SHP77 (cell line): ENCODE measurements at regions not wholly inside any gene's neighbourhood (a gene's known extent, or its start where the extent isn't known, plus 50 kb on each side); places are given as distances from the start of the nearest gene placed in this dataset.
"Not testable (repeated sequence)": the region's sequence is repeated elsewhere in the genome, so short reads cannot be mapped to it uniquely, and the experiment has no call there.

Experiments used
- DNase-seq, 2 experiments: peaks; one replicate each; lab custom pipeline; 2025; lab: John Stamatoyannopoulos, UW

GRCh38 chr5:61215996-61216395 is 53.7 kb upstream of the SMIM15 start:
- no peak for DNase-seq

GRCh38 chr5:61216741-61217140 is 54.5 kb upstream of the SMIM15 start:
- DNase-seq, result no peak

DNA sequence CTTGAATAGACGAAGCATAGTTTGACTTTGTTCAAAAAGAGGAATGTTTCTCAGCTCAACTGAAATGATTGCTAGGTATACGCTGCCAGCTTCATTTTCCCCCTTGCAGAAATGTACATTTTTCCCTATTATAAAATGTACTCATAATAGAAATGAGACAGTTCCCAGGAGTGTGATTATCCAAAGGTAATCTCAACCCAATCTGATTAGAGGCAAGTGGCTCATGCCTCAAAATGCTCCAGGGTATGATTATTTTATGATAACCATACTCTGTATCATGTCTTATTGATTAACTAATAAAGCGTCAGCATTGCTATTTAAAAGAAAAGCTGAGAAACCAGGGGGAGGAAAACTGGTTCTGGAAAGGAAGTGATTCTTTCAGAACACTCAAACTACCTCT is 54.9 kb upstream of the SMIM15 start:
- no peak for DNase-seq

DNA sequence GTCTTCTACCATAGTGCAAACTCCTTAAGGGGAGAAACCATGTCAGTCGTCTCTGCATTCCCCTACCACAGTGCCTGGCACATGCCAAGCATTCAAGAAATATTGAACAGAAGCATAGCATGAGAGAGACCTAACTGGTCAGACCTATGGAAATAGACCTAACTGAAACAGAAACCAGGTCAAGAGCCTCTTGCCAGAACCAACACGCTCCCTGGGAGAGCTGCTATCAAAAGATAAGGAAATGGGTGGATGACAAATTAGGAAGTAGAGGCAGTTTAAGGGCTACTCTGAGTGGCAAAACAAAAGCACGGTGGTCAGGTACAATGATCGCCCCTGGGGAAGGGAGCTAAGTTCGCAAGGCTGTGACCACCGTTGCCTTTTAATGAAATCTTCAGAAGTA is 66.0 kb upstream of the SMIM15 start:
- DNase-seq, result no peak

GRCh38 chr5:61228691-61229280 is 66.5 kb upstream of the SMIM15 start:
- DNase-seq, result no peak

DNA sequence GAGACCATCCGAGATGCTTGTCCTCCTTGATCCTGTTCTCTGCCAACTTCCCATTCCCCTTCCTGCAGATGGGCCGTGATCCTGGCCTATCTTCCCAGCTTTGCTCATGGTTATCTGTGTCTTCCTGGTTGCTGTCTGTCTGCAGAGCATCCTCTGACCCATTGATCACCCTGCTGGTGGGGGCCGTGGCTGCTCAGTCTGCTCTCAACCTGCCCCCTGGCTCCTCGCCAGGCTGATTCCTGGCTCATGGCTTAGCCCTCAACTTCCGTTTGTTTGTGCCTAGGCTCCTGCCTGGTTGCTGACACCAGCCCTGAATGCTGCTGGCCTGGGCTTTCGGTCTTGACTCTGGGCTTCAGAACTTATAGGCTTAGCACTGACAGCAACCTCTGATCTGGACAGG is 67.1 kb upstream of the SMIM15 start:
- peak in 1 of 2 experiments; percentile 58 for DNase-seq

DNA sequence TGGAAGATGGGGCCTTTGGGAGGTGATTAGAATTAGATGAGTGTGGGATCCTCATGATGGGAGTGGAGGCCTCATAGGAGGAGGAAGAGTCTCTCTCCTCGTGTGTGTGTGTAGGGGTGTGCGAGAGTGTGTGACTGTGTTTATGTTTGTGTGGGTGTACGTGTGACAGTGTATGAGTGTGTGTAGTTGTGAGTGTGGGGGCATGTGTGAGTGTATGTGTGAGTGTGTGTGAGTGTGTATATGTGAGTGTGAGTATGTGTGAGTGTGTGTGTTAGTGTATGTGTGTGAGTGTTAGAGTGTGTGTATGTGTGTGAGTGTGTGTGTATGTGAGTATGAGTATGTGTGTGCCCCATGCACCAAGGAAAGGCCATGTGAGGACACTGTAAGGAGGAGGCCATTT is 68.2 kb upstream of the SMIM15 start:
- no peak for DNase-seq

- no peak for DNase-seq
Observed at GRCh38 chr5:61231813-61232212, 69.5 kb upstream of the SMIM15 start.

DNA sequence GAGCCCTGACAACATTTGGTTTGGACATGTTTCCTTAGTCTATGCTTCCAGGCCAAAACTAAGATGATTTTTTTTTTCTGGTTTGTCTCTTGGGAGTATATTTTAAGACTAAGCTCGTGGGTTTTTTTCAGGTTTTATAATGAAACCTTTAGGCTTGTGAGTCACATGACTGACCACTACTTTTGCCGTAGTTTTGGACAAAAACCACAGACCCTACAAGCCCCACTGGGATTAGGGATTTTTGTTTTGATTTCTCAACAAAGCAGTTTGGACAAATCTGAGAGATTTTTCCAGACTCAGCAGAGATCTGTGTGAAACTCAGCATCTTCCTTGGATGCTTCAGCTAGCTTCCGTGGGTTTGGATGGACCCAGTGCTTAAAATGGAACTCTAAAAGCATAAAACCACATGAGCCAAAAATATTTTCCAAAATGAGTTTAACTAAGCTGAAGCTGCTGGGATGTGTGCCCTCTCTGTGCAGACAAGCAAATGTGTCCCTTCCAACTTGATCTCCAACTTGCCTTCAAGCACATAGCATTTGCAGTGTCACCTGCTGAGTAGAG is 70.3 kb upstream of the SMIM15 start:
- DNase-seq, result no peak

- DNase-seq, result no peak
Observed at GRCh38 chr5:61234019-61234418, 71.8 kb upstream of the SMIM15 start.

DNA sequence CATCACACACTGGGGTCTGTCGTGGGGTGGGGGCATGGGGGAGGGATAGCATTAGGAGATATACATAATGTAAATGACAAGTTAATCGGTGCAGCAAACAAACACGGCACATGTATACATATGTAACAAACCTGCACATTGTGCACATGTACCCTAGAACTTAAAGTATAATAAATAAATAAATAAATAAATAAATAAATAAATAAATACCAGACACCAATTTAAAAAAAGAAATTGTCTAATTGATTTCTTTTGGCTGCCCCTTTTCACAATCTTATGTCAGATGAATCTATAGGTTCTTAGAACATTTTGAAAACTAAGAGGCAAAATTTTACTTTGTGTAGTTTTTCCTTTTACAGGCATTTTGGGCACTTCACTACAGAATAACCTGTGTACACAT is 74.4 kb upstream of the SMIM15 start:
- DNase-seq, result not testable (repeated sequence)

GRCh38 chr5:61245486-61245885 is 83.2 kb upstream of the SMIM15 start:
- no peak for DNase-seq

- DNase-seq, result no peak
Observed at GRCh38 chr5:61245936-61246335, 83.7 kb upstream of the SMIM15 start.

GRCh38 chr5:61246768-61247307 is 84.6 kb upstream of the SMIM15 start:
- no peak for DNase-seq

GRCh38 chr5:61251874-61252642 is 80.0 kb upstream of the ZSWIM6 start:
- DNase-seq, result no peak

GRCh38 chr5:61252643-61252925 is 79.5 kb upstream of the ZSWIM6 start:
- no peak for DNase-seq

GRCh38 chr5:61253547-61253946 is 78.5 kb upstream of the ZSWIM6 start:
- no peak for DNase-seq

GRCh38 chr5:61254969-61255555 is 77.0 kb upstream of the ZSWIM6 start:
- no peak for DNase-seq

GRCh38 chr5:61256474-61256873 is 75.6 kb upstream of the ZSWIM6 start:
- no peak for DNase-seq

DNA sequence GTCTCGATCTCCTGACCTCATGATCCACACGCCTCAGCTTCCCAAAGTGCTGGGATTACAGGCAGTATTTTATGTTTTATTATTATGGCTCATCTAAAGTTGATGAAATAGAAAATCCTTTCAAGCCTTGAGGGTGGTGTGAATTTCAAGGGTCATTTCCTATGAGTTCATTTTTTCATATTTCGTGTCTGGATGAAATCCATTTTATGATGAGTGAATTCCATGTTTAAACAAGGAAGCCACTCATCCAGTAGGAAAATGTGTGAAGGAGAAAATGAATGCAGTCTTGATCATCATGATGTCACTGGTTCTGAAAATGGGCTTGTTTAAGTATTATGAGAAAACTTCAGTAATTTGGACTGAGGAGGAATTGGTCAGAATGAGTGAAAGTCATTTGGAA is 74.6 kb upstream of the ZSWIM6 start:
- DNase-seq, result no peak

DNA sequence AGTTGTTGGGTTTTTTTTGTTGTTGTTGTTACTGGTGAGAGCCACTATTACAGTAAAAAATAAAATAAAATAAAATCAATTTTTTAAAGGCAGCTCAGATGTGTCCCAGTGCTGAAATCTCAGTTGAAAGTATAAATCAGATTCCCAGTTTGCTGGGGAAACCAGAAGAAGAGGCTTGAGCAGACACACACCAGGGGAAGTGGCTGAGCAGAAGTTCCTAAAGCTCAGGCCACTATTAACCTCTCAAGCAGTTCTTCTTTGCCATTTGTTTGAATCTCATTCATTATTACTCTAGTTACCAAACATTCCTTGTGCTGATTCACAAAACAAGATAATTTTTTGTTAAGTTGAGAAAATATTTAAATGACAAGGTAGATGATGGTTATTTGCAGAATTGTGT is 70.9 kb upstream of the ZSWIM6 start:
- no peak for DNase-seq

DNA sequence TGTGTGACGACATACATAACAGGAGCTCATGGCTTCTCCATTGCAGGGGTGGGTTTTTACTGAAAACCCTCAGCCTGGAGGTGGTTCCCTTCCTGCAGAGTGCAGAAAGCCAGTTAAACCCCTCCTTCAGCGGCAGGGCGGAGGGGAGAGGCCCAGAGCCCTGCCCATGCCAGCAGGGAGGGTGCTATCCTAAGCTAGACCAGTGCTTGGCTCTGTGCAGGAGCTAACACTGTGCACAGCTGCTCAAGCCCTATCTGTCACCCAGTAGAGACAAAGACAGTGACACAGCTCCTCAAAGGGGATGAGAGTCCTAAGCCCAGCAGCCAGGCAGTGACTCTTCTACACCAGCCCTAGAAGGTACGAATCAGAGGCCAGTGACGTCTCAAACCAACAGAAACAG is 70.0 kb upstream of the ZSWIM6 start:
- no peak for DNase-seq

DNA sequence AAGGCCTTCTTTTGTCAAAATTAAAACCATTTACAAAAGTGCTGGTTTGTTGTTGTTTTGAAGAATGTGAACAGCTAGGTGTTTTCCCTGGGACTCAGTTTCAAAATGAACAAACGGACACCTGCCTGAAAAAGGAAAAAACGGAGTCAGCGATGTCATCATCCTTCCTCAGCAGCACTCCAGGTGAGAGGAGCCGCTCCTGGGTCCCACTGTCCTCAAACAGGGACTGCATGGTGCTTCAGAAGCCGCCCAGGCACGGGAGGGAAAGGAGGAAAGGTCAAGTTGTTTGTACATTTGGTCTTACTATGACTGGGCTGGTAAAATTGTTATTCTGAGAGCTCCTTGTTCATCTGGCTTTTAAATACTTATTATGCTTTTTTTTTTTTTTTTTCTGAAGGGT is 69.0 kb upstream of the ZSWIM6 start:
- DNase-seq, result peak in 1 of 2 experiments; percentile 10
